Activated naive CD4-positive, alpha-beta T cell treated with anti-CD3 and anti-CD28 coated beads, Interleukin-2, amount 50 U/mL, for 24 hours (primary cell): ENCODE measurements at regions not wholly inside any gene's neighbourhood (a gene's known extent, or its start where the extent isn't known, plus 50 kb on each side); places are given as distances from the start of the nearest gene placed in this dataset.
A peak's percentile ranks its signal among the peaks of the same experiment; 100 is the strongest.
"Not testable (repeated sequence)": the region's sequence is repeated elsewhere in the genome, so short reads cannot be mapped to it uniquely, and the experiment has no call there.

ENCODE experiments used
- H3K27ac Mint-ChIP-seq: one replicate; pipeline ENCODE4 v1.8.0; 2021; ENCODE audit warnings: mild to moderate bottlenecking, mixed read lengths
- H3K27me3 Mint-ChIP-seq: one replicate; pipeline ENCODE4 v1.8.0; 2021; ENCODE audit warnings: mixed read lengths
- H3K36me3 Mint-ChIP-seq: one replicate; pipeline ENCODE4 v1.8.0; 2021; ENCODE audit warnings: mixed read lengths
- H3K4me1 Mint-ChIP-seq: one replicate; pipeline ENCODE4 v1.8.0; 2021; ENCODE audit warnings: mixed read lengths
- H3K4me3 Mint-ChIP-seq: one replicate; pipeline ENCODE4 v1.8.0; 2021; ENCODE audit warnings: mild to moderate bottlenecking, mixed read lengths
- H3K9me3 Mint-ChIP-seq: one replicate; pipeline ENCODE4 v1.8.0; 2021; ENCODE audit warnings: mixed read lengths

DNA sequence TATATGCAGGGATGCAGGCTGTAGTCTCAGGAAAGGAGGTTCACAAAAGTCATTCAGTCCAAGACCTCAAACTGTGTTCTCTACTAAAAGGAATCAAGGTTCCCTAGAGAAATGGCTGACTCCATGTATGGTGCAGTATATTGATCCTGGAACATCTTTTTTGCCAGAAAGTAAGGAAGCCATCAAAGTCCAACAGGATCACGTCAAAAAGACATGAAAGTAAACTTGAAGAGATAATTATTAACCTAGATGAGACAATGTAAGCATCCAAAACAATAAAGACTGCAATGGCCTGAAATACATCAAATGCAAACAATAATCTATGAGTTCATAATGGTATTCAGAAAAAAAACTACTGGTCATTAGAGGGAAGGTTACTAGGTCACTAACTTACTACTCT is 115.6 kb upstream of the FABP2 start:
- H3K27ac Mint-ChIP-seq, H3K36me3 Mint-ChIP-seq, H3K4me1 Mint-ChIP-seq, H3K4me3 Mint-ChIP-seq, H3K27me3 Mint-ChIP-seq, H3K9me3 Mint-ChIP-seq: not testable (repeated sequence)

DNA sequence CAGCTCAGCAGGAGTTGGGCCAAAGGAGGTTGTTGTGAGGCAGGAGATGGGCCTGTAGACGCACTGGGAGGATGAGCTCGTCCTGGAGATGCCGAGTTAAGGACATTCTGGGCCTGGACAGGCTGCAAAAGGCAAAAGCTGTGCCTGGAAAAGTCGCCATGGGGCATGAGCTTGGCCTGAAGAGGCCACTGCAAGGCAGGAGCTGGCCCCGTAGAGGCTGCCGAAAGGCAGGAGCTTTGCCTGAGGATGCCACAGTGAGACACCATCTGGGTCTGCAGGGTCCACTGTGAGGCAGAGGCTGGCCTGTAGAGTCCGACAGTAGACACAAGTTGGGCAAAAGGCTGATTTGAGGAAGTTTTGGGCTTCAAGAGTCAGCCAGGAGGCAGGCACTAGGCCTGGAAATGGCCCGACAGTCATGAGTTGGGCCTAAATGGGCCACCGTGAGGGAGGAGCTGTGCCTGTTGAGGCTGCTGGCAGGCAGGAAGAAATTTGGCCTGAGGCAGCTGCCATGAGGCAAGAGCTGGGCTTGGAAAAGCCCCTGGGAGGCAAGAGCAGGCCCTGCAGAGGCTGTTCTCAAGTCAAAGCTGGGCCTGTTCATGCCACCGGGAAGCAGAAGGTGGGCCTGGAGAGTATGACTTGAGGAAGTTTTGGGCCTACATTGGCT is 86.8 kb upstream of the FABP2 start:
- not testable (repeated sequence) for H3K4me3 Mint-ChIP-seq, H3K27me3 Mint-ChIP-seq, H3K27ac Mint-ChIP-seq, H3K36me3 Mint-ChIP-seq, H3K9me3 Mint-ChIP-seq, H3K4me1 Mint-ChIP-seq

DNA sequence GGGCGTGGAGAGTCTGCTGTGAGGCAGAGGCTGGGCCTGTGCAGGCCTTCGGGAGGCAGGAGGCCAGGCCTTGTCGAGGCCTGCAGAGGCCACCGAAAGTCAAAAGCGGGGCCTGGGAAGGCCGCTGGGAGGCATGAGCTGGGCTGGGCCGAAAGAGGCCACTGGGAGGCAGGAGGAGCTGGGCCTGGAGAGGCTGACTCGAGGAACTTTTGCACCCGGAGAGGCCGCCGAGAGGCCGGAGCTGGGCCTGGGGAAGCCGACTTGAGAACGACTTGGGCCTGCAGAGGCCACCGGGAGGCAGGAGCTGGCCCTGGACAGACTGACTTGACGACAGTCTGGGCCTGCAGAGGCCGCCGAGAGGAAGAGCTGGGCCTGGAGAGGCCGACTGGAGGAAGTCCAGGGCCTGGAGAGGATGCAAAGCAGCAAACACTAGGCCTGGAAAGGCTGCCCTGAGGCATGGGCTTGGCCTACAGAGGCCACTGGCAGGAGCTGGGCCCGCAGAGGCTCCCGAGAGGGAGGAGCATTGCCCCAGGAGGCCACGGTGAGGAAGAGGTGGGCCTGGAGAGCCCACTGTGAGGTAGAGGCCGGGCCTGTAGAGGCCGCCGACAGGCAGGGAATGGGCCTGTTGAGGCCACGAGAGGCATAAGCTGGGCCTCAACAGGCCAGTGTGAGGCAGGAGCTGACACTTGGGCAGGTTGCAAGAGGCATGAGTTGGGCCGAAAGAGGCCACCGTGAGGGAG is 85.0 kb upstream of the FABP2 start:
- not testable (repeated sequence) for H3K27ac Mint-ChIP-seq, H3K36me3 Mint-ChIP-seq, H3K9me3 Mint-ChIP-seq, H3K4me3 Mint-ChIP-seq, H3K27me3 Mint-ChIP-seq, H3K4me1 Mint-ChIP-seq

DNA sequence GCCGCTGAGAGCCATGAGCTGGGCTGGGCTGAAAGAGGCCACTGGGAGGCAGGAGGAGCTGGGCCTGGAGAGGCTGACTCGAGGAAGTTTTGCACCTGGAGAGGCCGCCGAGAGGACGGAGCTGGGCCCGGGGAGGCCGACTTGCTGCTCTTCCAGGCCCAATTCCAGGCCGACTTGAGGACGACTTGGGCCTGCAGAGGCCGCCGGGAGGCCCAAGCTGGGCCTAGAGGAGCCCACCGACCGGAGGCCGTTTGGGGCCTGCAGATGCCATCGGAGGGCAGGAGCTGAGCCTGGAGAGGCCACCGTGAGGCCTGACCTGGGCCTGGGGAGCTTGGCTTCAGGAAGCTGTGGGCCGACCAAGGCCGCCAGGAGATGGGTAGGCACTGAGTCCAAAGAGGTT is 84.1 kb upstream of the FABP2 start:
- H3K36me3 Mint-ChIP-seq, H3K9me3 Mint-ChIP-seq, H3K4me3 Mint-ChIP-seq, H3K27ac Mint-ChIP-seq, H3K27me3 Mint-ChIP-seq, H3K4me1 Mint-ChIP-seq: not testable (repeated sequence)

DNA sequence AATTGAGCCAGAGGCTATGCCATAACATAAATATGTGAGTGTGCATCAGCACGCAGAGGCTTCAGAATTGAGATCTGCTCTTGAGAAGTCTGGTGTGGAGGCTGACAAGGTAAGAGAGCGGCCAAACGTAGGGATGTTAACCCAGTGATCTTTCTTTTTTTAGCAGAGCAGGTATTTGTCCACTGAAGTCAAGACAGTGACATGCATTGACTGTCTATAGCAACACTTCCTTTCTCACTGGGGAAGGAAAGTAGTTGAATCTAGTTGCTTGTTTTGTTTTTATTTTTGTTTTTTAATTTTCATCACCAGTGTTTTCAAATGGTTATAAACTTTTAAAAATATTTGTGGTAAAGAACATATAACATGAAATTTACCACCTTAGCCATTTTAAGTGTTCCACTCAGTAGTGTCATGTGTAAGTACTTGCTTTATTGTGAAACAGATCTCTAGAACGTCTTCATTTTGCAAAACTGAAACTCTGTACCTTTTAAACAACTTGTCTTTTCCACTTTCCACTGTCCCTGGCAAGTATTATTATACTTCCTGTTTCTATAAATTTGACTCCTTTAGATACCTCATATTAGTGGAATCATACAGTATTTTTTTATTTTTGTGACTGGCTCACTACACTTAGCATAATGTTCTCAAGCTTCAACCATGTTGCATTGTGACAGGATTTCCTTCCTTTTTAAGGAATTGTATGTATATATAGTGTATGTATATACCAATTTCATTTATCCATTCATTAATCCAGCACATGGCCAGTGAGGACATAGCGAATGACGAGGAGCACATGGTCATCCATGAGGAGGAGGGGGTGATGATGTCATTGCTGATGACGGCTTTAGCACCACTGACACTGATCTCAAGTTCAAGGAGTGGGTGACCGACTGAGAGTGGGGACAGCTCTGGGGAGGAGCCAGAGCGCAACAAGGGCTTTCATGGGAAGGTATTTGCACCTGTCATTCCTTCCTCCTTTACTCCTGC is 80.7 kb upstream of the FABP2 start:
- not testable (repeated sequence) for H3K36me3 Mint-ChIP-seq

DNA sequence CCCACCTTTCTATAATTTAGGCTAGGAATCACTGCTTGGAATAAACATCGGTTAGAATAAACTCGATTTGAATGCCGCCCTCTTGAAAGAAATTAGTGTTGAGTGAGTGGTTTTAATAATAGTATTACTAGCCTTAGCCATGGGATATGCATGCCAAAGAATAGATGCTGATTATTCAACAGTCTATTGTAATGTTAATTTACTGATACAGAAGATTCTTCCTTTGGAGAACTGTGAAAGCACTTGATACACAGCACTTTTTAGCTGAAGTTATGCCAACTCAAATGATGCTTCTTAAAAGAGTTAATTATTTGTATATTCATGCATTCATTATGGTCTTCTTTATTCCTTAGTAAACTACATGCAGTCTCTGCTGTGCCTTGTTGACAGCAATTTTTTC is 73.8 kb upstream of the FABP2 start:
- H3K36me3 Mint-ChIP-seq, H3K4me1 Mint-ChIP-seq, H3K27ac Mint-ChIP-seq, H3K4me3 Mint-ChIP-seq, H3K9me3 Mint-ChIP-seq, H3K27me3 Mint-ChIP-seq: not testable (repeated sequence)

More for the DNA sequence above, 80.7 kb upstream of the FABP2 start:
- H3K4me3 Mint-ChIP-seq, H3K27ac Mint-ChIP-seq, H3K27me3 Mint-ChIP-seq, H3K4me1 Mint-ChIP-seq, H3K9me3 Mint-ChIP-seq: not testable (repeated sequence)

DNA sequence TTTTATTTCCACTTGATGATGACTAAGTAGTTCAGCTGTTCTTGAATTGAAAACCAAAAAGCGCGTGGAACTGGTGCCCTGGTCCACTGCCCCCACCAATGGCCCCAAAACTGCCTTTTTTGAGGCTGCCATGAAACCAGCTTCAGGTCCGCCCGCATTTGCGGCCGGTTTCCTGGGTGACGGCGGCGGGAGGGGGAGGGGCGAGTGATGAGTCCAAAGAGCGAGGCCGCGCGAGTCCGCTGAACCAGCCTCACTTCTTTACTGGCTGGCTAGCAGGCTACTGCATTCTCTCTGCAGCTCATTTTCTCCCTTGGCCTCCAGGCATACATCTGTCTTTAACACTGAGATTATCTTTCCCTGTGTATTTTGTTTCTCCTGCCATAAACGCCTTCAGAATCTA is 72.9 kb upstream of the FABP2 start:
- Mint-ChIP-seq H3K27me3 (no peaks in the 10 kb centered on the region), H3K36me3 (no peaks in the 10 kb centered on the region), H3K4me1 (no peaks in the 10 kb centered on the region), H3K27ac (no peak overlapping the region), H3K4me3 (no peak overlapping the region), H3K9me3 (no peaks in the 10 kb centered on the region)

DNA sequence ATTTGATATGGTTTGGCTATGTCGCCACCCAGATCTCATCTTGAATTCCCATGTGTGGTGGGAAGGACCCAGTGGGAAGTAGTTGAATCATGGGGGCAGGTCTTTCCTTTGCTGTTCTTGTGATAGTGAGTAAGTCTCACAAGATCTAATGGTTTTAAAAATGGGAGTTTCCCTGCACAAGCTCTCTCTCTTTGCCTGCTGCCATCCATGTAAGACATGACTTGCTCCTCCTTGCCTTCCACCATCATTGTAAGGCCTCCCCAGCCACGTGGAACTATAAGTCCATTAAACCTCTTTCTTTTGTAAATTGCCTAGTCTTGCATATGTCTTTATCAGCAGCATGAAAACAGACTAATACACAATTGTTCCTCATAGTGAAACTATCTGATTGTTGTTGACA is 66.9 kb upstream of the FABP2 start:
- not testable (repeated sequence) for H3K4me1 Mint-ChIP-seq, H3K9me3 Mint-ChIP-seq, H3K36me3 Mint-ChIP-seq, H3K27ac Mint-ChIP-seq, H3K27me3 Mint-ChIP-seq, H3K4me3 Mint-ChIP-seq

DNA sequence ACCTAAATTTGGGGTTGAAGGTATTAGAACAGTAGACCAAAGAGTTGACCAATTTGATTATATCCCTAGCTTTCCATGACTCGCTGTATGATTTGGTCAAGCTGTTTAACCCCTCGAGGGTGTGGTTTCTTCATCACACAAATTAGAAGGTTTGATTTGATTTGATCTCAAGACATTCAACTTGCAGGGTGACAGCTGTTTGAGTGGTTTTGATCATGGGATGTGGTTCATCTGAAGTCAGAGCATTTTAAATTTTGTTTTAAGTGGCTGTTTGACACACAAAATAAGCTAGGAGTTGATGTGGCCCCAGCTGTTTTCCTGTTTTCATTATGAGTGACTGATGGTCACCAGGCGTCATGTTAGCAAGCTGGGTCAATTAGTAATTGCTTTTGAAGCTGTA is 52.7 kb upstream of the FABP2 start:
- Mint-ChIP-seq H3K4me3 (peak overlapping the region; percentile 28), H3K27ac (peak overlapping the region; percentile 32), H3K4me1 (peaks cover 54% of the 10 kb centered on the region)
- H3K27me3 Mint-ChIP-seq, H3K9me3 Mint-ChIP-seq, H3K36me3 Mint-ChIP-seq: not testable (repeated sequence)

DNA sequence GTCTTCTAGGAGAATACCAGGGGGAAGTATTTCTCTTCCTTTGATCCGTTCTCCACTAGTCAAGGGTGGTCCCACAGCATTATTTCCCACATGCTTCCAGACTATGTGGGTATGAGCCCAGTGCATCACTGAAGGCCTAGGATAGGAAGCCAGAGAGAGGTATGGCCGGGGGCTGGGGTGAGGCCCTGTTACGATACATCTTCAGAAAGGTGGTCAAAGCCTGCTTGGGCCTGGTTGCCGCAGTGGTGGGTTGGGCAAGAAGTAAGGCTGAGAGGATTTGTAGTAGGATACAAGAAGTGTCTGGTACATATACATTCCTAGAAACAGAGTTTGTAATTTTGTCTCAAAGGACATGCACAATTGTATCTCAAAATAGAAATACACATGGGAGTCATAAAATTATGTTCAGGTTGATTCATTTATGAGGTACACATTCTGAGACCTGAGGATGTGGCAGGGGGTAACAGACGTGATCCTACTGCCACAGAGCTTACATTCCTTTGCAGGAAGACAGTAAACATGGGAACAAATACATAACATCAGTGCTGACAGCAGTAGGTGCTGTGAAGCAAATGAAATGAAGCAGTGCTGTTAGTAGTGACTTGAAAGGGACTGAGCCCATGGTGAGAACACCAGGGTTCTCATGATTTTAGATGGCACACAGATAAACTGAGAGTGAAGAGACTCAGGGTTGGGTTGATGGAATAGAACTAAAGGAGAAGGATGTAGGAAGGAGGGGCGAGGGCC is 50.6 kb upstream of the FABP2 start:
- Mint-ChIP-seq H3K4me1 (peaks cover 58% of the 10 kb centered on the region), H3K27ac (peak overlapping the region; percentile 59)
- H3K9me3 Mint-ChIP-seq, H3K4me3 Mint-ChIP-seq, H3K27me3 Mint-ChIP-seq, H3K36me3 Mint-ChIP-seq: not testable (repeated sequence)
